CD4-positive, alpha-beta T cell treated with Interleukin-6 for 4 hours (primary cell): ENCODE measurements at regions not wholly inside any gene's neighbourhood (a gene's known extent, or its start where the extent isn't known, plus 50 kb on each side); places are given as distances from the start of the nearest gene placed in this dataset.

Experiments
- DNase-seq: peaks from one replicate; pipeline ENCODE4 v3.0.0-alpha.2; 2020; ENCODE audit warnings: mixed read lengths

DNA sequence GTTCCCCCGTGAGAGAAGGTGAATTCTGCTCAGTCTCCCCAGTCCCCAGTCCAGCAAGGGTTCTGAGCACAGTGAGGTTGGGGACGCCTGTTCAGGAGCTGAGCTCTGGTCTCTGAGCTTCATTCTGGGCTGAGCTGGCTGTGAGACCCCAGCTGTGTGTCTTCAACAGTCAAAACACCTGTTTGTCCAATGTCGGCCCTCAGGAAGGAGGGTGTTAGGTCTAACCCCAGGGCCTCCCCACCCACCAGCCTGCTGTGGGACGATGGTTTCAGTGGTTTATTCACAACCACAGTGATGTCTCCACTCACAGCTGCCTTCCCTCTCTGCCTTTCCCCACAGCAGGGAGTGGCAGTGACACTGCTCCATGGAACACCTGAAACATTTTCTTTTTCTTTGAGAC is 1282.9 kb downstream of the TBC1D22A start:
- no peak for DNase-seq

DNA sequence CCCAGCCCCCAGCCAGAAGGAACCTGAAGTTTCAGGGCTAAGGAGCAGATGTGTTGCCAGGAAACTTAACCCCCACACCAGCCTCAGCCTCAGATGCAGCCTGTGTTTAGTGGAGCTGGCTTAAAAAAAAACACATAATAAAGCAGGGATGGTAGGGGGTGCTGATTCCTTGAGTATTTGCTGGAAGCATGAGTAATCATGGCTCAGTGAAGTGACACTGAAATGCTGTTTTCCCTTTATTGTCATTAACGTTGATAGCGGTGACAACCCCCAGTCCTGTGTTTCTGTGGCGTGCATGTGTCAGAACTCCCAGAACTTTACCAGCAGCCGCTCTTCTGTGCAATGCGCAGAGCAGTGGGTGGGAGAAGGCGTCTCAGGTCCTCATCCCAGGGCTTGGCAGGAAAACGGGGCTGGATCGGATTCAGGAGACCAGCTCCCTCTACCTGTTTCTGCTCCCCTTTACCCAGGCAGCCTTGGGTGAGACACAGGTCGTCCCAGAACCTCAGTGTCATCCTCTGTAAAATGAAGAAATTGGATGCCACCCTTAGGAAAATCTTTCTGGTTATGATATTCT is 1282.1 kb downstream of the TBC1D22A start:
- DNase-seq: no peak

DNA sequence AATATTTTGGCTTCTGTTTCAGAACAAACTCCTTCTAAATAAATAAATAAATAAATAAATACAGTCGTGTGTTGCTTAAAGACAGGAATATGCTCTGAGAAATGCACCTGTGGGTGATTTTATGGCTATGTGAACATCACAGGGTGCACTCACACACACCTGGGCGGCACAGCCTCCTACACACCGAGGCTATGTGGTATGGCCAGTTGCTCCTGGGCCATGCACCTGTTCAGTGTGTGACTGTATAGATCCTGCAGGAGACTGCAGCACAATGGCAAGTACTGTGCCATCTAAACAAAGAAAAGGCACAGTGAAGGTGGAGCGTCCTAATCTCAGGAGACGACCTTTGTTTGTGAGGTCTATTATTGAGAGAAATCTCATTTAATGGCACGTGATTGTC is 1281.1 kb downstream of the TBC1D22A start:
- DNase-seq: no peak

GRCh38 chr22:48042621-48043395 is 1280.4 kb downstream of the TBC1D22A start:
- no peak for DNase-seq

GRCh38 chr22:48039326-48039725 is 1276.9 kb downstream of the TBC1D22A start:
- DNase-seq: no peak

DNA sequence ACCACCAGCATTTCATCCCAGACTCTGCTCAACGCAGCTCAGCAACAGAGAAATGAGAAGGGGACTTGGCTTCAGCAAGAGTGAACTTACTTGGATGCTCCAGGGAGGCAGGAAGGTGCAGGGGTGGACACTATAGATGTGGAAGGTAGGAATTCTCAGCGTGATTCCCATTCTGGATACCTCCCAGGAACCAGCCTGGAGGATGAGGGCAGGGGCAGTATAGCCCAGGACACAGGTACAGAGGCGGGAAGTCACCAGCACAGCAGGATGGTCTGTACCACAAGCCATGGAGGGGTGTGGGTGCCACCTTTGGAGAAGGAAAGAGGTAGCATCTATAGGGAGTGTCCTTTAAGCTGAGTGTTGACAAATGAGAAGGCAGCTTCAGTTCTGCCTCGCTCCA is 1275.2 kb downstream of the TBC1D22A start:
- no peak for DNase-seq

- DNase-seq: no peak
Measured at GRCh38 chr22:48035897-48036296, 1273.4 kb downstream of the TBC1D22A start.

- no peak for DNase-seq
Measured at GRCh38 chr22:48031589-48031988, 1269.1 kb downstream of the TBC1D22A start.

GRCh38 chr22:48025096-48025495 is 1262.6 kb downstream of the TBC1D22A start:
- no peak for DNase-seq

DNA sequence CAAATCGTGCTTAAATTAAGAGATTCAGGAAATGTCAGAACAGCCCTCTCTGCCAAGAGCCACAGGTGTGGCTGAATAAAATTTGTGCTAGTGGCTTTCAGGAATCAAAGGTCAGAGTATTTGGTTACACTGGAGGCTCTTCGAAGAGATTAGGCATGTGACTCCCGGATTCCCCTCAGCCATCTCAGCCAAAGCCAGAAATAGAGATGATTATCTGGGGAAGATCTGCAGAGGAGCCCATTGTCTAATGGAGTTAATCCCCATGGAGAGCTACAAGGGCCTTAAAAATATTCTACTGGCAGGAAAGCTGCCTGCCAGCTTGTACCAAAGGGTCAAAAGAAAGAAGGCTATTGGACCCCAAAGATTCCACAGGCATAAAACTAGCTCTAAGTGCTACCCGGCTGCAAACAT is 1259.5 kb downstream of the TBC1D22A start:
- DNase-seq: no peak

- no peak for DNase-seq
Measured at GRCh38 chr22:48018346-48018745, 1255.9 kb downstream of the TBC1D22A start.

- no peak for DNase-seq
Measured at GRCh38 chr22:48015701-48016100, 1253.3 kb downstream of the TBC1D22A start.

DNA sequence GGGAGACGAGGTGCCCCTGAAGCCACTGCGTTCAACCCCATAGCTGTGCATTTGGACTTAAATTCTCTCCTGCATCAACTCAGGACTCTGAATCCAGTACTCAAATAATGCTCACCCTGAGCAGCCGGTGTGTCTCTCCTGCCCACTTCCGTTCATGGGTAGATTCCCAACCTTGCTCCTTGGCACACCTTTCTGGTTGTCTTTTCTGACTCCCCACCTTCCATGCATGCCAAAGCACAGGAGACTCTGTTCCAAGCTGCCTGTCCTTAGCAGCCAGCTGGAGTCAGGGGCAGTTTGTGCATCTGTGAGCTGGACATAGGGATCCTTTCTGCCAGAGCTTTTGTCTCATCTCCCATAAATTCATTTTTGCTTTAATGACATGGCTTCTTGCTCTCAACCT is 1242.5 kb downstream of the TBC1D22A start:
- no peak for DNase-seq

DNA sequence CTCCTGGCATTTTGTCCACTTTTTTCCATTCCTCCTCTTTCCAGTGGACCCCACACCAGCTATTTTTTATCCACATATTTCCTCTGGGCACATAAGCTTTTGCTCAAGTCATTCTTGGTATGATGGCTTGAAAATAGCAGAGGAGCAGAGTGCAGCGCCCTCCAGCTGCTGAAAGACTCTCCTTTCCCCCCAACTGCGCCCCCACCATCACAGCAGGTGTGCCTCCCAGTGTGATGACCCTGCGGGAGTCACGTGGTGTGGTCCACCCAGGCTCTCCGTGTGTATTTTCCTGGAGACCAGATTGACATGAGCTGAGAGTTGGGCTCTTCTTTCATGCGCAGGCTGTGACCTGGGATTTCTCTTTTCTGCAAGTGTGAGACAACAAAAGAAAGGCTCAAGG is 1241.6 kb downstream of the TBC1D22A start:
- DNase-seq: no peak

DNA sequence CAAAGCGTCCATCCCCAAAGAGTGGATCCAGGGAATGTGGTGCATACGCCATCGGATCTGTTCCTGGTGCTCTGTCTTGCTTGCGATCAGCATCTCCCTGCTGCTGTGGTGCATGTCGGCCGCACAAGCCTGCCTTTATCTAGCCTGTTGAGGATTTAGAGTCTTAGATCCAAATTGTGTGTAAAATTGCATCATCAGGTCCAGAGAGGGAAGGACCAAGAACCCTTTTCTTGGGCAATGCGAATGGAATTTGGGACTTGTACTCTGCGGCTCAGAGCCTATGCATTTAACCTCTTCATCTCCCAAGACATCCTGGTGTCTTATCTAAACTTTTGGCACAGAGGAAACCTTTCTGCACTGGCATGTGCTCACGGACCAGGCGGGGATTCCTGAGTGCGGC is 1238.7 kb downstream of the TBC1D22A start:
- no peak for DNase-seq

DNA sequence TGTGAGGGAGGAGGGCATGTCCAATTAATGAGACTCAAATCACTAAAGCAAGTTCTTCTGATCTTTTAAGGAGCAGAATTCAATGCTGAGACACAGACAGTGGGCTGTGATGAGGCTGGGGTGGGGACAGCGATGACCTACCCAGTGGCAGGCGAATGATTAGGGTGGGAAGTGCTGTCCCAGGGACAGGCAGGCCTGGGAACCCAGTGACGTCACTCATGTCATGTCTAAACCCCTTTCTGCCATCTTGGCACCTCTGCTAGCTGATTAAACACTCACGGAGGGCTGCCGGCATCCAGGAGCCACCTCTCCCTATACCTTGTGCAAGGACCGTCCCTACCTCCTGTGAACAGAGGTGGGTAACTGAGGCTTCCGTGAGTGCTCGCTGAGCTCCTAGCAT is 1235.2 kb downstream of the TBC1D22A start:
- DNase-seq: no peak

GRCh38 chr22:47997052-47997590 is 1234.7 kb downstream of the TBC1D22A start:
- DNase-seq: no peak

DNA sequence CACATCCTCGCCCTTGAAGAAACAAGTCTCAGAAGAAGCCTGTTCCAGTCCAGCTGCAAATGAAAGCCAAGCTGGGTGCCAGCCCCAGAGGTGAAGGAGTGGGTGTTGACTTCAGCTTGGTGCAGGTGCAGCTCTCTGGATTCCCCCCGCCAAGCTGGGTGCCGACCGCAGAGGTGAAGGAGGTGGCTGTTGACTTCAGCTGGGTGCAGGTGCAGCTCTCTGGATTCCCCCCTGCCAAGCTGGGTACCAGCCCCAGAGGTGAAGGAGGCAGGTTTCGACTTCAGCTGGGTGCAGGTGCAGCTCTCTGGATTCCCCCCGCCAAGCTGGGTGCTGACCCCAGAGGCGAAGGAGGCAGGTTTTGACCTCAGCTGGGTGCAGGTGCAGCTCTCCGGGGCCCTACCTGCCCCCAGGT is 1234.0 kb downstream of the TBC1D22A start:
- no peak for DNase-seq

DNA sequence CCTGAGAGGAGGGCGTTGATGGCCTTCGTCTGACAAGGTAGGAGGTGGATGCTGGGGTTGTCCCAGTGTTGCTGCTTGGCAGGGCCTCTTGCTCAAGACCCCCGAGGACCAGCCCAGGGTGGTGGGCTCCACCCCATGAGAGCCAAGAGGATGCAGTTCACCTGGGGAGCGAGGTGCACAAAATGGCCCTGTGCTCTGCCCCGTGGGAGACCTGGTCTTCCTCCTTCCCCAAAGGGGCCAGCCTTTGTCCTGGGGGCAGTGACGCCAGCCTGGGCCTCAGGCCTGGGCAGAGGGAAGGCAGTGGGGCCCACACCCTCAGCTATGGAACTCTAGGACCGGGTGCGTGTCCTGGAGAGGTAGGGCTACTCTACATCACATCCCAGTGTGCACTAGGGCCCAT is 1233.3 kb downstream of the TBC1D22A start:
- DNase-seq: no peak

DNA sequence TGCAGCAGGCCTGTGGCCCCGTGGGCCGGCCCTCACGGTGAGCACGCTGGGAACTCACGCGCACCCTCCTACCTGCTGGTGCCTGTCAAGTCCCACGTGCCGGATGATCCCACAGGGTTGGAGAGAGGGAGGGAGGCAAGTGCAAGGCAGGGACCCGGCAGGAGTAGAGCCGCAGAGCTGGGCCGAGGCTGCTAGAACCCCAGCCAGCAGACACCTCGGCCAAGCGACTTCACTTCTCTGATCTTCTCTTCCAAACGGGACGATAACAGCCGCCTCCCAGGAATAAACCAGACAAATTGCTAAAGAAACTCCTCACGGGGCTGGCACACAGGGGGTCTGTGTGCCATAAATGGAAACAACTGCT is 1232.8 kb downstream of the TBC1D22A start:
- no peak for DNase-seq

DNA sequence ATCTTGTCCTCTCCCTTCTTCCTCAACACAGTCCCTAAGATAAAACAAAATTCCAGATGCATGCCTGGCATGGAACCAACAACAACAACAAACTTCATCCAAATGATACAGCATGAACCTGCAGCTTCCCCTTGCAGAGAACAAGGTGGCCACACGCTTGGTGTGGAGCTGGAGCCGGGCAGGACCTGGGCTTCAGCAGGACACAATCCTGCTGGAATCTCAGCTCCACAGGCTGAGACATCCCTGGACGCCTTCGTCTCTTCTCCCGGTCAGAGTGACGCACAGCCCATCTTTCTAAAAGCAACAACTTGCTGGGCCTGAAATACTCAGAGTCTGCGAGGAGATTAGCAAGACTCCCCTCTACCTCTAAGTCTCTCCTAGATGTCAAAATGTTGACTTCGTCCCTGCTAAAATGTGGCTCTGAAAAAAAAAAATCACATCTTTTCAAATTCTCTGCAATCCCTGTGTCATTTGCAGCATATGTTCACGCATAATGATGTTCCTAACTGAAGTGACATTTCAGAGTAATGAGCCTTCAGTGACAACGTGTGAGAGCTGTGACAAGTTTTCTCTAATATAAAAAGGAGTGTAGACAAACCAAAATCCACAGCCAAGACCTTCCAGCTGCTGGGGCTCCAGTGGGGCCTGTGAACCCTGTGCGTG is 1232.3 kb downstream of the TBC1D22A start:
- no peak for DNase-seq

DNA sequence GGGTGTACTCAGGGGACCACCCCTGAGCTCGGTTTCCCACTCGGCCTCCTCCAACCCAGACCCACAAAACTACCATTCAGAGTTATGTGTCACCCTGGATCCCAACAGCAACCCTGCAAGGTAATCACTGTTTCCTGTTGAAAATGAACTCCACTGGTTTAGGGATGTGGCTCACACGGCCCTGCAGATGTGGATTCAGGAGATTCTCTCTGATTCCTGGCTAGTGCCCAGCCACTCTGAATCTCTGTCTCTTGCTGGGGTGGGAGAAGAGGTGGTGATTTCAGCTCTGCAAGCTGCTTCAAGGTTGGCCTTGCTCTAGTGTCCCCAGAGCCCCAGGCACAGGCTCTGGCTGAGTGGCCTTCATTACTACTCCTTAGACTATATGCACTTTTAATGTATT is 1231.6 kb downstream of the TBC1D22A start:
- DNase-seq: no peak

- DNase-seq: no peak
Measured at GRCh38 chr22:47990481-47990880, 1228.0 kb downstream of the TBC1D22A start.

DNA sequence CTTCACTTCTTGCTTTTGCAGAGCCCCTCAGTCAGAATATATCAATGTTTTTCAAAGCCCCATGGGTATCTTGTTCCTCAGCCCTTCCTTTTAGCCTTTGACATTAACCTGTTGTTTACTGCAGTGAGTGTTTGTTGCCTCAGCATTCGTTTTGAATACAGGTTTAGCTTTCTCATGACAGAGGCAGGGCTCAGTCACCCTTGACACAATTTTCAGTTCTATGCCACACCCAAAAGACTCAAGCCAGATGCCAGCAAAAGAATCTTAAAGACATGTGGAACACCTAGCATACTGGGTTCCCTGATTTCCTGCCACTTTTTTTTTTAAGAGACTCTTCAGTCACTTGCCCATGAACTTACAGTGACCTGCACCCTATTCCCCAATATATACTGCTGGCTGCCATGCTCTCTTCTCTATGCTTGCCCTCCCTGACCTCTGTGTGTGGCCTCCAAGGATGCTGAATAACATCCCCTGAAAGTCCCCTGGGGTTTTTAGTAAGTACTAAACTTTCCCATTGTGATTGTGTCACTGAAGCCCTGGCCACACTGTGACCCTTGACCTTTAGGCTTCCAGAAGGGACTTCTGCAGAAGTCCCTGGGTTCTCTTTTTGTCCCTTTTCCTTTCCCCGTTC is 1225.5 kb downstream of the TBC1D22A start:
- no peak for DNase-seq
